ENCODE measurements at regions not wholly inside any gene's neighbourhood (a gene's known extent, or its start where the extent isn't known, plus 50 kb on each side); places are given as distances from the start of the nearest gene placed in this dataset.
A peak's percentile ranks its signal among the peaks of the same experiment; 100 is the strongest.

DNA sequence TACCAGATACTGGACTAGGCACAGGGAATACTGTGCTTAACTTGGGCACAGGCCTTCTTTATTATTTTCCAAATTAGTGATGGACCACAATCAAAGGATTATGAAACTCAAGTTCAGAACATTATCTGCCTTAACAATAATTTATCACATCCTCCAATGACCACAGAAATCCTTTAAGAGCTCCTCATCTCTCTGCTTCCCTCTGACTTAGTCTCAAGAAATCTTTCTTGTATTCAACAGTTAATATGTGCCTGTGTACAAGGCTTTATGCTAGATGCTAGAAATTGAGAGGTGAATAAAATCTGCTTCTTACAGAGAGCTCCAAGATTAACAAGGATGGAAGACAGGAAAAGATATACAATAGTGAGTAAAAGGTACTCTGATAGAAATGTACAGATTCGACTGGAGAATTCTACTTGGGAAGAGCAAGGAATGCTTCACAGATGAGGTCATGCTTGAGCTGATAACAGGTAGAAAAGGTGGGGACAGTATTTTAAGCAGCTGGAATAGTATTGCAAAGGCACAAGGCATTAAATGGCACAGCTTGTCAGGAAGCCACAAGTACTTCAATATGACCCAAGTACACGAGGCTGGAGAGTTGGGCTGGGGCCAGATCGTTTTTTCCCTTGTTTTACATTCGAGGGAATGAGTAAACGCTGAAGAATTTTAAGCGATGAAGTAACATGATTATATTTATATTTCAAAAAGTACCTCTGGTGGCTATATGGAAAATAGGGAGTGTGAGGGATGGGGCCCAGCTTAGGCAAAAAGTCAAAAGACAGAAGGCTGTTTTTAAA, 55.1 kb upstream of the ARID2 start:
- DNase-seq = peak; percentile 66

DNA sequence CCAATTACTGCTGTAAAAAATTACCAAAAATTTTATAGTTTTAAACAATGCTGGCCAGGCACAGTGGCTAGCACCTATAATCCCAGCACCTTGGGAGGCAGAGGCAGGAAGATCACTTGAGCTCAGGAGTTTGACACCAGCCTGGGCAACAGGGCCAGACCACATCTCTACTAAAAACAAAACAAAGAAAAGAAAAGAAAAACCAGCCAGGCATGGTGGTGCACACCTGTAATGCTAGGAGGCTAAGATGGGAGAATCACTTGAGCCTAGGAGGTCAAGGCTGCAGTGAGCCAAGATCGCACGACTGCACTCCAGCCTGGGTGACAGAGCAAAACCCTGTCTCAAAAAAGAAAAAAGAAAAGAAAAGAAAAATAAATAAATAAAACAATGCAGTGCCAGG, 54.0 kb upstream of the ARID2 start:
- DNase-seq = no peak

Data from right hindlimb (tissue), 1 donor.